ENCODE measurements at regions not wholly inside any gene's neighbourhood (a gene's known extent, or its start where the extent isn't known, plus 50 kb on each side); places are given as distances from the start of the nearest gene placed in this dataset.

DNA sequence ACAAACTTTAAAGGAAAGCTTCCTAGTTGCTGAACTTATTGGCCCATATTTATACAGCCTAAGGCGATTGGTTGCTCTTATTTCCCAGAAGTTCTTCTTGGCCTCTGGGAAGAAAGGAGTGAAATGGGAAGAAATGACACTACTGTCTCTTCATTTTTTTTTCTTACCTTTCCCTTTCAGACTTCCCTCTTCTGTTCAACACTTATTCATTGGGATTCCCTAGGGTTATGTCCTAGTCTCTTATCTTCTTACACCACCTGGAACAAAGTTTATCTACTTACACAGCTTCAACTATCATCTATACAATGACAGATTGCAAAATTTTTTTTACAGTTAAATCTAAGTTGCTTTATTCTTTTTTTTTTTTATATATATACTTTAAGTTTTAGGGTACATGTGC lies 68.0 kb downstream of the SNX12 start:
- no peak overlapping the region for H3K4me3 ChIP-seq (ENCODE audit: low read length)
- TF ChIP-seq, protein P1, sequence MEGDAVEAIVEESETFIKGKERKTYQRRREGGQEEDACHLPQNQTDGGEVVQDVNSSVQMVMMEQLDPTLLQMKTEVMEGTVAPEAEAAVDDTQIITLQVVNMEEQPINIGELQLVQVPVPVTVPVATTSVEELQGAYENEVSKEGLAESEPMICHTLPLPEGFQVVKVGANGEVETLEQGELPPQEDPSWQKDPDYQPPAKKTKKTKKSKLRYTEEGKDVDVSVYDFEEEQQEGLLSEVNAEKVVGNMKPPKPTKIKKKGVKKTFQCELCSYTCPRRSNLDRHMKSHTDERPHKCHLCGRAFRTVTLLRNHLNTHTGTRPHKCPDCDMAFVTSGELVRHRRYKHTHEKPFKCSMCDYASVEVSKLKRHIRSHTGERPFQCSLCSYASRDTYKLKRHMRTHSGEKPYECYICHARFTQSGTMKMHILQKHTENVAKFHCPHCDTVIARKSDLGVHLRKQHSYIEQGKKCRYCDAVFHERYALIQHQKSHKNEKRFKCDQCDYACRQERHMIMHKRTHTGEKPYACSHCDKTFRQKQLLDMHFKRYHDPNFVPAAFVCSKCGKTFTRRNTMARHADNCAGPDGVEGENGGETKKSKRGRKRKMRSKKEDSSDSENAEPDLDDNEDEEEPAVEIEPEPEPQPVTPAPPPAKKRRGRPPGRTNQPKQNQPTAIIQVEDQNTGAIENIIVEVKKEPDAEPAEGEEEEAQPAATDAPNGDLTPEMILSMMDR (conservative IDR thresholded peaks at IDR 0.05; ENCODE audit: low read length): no peak
- DNase-seq (ENCODE audit: low read depth): no peak

- TF ChIP-seq, protein P1 (conservative IDR thresholded peaks at IDR 0.05; ENCODE audit: low read length): peak; percentile 51
- DNase-seq (ENCODE audit: low read depth): peak; percentile 57
Measured at GRCh38 chrX:70998411-70999027, 67.6 kb upstream of the SLC7A3 start.

DNA sequence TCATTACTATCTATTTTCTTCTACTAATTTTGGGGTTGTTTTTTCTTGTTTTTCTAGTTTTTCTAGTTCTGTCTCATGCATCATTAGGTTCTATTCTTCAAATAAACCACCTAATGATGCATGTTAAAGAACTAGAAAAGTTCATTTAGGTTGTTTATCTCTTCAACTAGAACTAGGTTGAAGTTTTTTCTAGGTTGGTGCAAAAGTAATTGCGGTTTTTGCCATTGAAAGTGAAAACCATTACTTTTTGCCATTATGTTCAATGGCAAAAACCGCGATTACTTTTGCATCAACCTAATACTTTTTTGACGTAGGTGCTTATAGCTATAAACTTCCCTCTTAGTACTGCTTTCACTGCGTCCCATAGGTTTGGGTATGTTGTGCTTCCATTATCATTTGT lies 64.4 kb upstream of the SLC7A3 start:
- H3K4me3 ChIP-seq (ENCODE audit: low read length): no peak overlapping the region
- DNase-seq (ENCODE audit: low read depth): no peak
- TF ChIP-seq, protein P1 (conservative IDR thresholded peaks at IDR 0.05; ENCODE audit: low read length): no peak

More at GRCh38 chrX:70998411-70999027, 67.6 kb upstream of the SLC7A3 start:
- H3K4me3 ChIP-seq (ENCODE audit: low read length): no peak overlapping the region

GRCh38 chrX:70988425-70988824 lies 57.5 kb upstream of the SLC7A3 start:
- DNase-seq (ENCODE audit: low read depth): no peak
- TF ChIP-seq, protein P1 (conservative IDR thresholded peaks at IDR 0.05; ENCODE audit: low read length): no peak
- H3K4me3 ChIP-seq (ENCODE audit: low read length): no peak overlapping the region

All from AG10803 (cell line).